GM21723 (cell line): ENCODE measurements at regions not wholly inside any gene's neighbourhood (a gene's known extent, or its start where the extent isn't known, plus 50 kb on each side); places are given as distances from the start of the nearest gene placed in this dataset.
A peak's percentile ranks its signal among the peaks of the same experiment; 100 is the strongest.

ENCODE experiments used
- ATAC-seq: cut with Tn5 transposase; IDR thresholded peaks from one replicate; pipeline ENCODE4 v1.9.1; 2021; ENCODE audit warnings: mild to moderate bottlenecking, moderate library complexity; ENCODE audit not compliant: unreplicated experiment

- no peak for ATAC-seq
Observed at GRCh38 chr5:155394727-155395126, 381.2 kb downstream of the KIF4B start.

DNA sequence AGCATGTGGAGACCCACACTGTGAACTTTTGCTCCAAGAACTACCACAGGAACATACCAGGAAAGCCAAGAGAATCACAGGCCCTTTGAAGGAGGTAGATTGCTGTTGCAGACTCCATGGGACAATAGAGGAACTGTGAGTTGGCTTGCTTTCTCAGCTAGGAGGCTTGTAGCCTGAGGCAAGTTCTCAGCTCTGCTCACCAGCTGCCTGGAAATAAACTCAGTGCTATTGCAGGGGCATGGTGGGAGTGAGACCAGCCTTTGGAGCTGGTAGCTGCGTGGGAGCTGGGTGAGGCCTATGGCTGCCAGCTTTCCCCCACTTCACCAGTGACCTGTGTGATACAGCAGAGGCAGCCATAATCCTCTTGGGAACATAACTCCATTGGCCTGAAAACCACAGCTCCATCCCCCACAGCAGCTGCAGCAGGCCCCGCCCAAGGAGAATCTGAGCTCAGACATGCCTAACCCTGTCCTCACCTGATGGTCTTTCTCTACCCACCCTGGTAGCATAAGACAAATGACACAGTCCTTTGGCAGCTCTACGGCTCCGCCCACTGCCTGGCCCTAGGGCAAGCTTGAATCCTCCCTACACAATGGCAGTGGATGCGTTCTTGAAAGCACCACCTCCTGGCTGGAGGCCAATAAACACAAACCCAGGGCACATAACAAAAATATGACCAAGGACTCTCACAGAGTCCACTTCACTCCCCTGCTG lies 389.5 kb downstream of the KIF4B start:
- ATAC-seq: no peak

GRCh38 chr5:155406815-155407214 lies 393.3 kb downstream of the KIF4B start:
- ATAC-seq: peak; percentile 59

- ATAC-seq: no peak
Observed at GRCh38 chr5:155408465-155408864, 394.9 kb downstream of the KIF4B start.

DNA sequence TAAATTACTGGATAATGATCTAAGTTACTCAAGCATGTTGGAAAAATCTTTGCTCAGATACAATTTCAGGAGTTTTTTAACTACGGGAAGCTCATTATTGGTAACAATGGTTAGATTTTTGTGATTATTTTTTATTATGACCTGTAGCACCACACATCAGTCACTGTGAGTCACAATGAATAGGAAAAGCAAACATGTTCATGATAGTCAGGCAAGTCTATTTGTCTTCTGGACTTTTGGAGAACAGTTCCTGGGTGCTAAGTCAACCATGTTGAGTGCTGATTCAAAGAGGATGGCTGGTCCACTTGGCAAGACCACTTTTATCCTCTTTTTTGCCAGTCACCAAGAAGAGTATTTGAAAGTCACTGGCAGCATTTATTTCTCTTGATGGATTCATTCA lies 403.2 kb downstream of the KIF4B start:
- no peak for ATAC-seq

DNA sequence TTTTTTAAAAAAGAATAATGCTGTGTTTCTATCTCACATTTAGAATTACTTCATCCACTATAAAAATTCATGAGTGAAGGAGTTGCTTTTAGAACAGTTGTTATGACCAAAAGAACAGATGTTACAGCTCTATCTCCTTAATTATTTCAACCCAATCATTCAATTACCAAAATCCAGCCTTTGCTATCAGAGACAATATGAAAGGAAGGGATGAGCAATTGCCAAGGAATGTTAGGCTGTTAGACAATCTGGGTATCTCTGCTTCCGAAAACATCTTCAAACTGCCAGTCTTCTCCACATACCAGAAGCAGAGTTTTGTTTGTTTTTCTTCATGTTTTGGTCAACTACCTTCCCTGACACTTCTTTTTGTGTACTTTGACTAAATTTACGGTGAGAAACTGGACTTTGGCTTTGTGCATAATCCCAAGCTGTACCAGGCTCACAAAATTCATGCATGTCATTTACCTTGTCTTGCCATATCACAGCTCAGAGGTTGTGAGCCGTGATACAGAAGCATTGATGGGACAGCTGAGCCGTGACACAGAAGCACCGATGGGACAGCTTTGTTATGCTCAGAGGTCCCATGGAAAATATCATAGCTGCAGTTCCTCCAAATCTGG lies 405.5 kb downstream of the KIF4B start:
- ATAC-seq: no peak

- ATAC-seq: no peak
Observed at GRCh38 chr5:155430192-155430591, 416.6 kb downstream of the KIF4B start.

- ATAC-seq: no peak
Observed at GRCh38 chr5:155434267-155434666, 420.7 kb downstream of the KIF4B start.

DNA sequence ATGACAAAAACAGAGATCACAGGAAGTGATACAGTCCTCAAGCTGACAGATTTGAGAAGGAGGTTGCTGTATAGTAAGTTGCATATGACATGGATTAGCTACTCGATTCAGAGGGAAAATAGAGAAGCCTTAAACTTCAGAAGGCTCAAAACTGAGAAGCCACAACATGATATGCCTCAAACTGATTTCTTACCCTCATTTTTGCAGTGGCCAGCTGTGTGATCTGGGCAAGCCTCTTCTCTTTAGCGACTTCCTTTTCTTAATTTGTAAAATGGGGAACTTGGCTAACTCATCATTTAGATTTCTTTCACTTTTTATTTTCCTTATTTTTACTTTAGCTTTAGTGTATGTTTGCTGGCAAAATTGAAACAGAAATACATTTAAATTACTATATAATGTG lies 421.1 kb downstream of the KIF4B start:
- ATAC-seq: no peak

GRCh38 chr5:155441849-155442248 lies 428.3 kb downstream of the KIF4B start:
- no peak for ATAC-seq

- no peak for ATAC-seq
Observed at GRCh38 chr5:155451106-155451505, 437.6 kb downstream of the KIF4B start.

- no peak for ATAC-seq
Observed at GRCh38 chr5:155455791-155456514, 442.4 kb downstream of the KIF4B start.

DNA sequence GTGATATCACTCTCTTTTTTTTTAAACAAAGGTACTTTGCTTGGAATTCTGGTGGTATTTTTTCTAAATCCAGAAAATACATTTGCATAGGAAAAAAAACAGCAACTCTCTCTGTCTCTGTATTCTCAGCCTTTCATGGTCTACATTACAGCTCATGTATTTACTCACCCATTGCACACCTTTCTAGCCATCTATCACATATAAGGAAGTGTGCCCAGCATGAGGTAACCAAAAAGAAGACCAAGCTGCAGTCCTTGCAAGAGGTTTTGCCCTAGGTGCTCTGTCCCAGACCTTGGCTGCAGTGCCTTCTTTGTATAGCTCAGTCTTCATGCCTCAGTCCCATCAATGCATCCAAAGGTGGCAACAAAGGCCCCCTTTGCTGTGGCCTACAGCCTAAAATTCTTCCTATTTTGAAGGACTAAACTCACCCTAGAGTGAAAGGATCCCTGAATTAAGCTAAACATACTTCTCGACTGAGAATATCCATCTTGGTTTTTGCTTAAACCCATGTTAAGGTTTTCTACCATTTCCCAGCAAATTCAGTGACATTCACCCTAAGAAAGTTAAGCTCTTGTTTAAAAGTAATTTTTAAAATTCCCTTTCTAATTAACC lies 446.4 kb downstream of the KIF4B start:
- no peak for ATAC-seq

GRCh38 chr5:155460501-155460931 lies 447.0 kb downstream of the KIF4B start:
- no peak for ATAC-seq

DNA sequence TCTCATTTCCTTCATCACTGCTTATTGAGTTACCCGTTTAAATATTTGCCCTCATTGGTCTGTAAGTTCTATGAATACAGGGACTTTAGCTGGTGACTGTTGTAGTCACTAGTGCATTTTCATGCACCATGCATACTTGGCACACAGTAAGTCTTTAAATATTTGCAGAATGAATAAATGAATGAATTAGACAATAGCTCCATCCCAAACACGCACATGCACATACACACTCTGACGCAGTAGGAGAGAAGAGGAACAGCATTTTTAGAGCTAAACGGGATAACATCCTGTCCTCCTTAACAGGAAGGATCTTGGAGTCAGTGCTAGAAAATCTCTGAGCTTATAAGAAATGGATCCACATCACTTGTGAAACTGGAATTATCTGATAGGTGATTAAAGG lies 447.7 kb downstream of the KIF4B start:
- no peak for ATAC-seq

DNA sequence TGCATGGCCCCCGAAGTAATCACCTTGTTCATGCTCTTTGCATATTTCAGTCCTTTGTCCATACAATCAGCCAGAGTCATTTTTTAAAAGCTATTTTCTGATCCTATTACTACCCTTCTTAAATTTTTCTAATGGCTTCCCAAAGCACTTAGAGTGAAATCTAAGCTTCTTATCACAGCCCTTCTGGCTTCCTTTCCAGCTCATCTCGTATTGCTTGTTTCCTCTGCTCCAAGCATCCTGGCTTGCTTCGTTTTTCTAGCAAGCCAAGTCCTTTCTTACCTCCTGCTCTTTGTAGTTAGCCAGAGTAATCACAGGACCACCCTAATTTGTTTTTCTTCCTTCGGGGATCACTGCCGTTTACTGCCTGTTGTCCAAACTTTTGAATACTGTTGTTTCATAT lies 453.3 kb downstream of the KIF4B start:
- no peak for ATAC-seq

GRCh38 chr5:155471027-155471426 lies 457.5 kb downstream of the KIF4B start:
- ATAC-seq: no peak

DNA sequence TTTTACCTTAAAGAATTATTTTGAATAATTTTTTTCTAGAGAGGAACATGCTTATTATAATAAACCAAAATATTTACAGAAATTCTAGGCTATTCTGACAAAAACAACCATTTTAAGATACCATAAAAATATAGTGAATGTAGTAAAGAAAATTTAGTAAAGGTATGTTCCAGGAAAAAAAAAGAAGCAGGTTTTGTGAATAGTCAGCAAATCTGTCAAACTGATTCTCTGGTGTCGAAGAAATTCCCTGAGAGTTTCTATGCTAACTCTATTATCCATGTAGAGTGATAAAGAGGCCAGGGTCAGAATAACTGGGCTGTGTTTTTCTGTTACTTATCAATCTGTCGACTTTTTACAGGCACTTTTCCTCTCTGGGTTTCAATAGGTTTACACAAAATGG lies 459.2 kb downstream of the KIF4B start:
- ATAC-seq: no peak

DNA sequence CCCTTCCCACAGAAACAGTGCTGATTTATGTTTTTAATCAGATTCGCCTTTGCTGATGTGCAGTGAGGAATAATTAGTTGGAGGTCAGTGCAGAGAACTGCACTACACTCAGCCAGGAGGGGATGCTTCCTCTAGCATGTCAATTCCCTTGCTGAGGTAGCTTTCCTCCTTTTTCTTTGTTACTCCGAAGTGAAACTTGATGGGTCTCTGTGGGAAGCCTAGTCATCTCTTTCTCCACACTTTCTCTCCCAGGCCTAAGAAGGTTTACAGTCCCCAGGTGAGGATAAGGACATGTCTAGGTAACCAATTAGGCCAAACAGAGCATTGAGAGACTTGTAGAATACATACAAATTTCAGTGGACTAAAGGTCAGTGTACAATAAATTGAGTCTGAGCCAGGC lies 461.8 kb downstream of the KIF4B start:
- ATAC-seq: no peak

GRCh38 chr5:155480731-155481131 lies 467.2 kb downstream of the KIF4B start:
- ATAC-seq: no peak

GRCh38 chr5:155481182-155481581 lies 467.6 kb downstream of the KIF4B start:
- no peak for ATAC-seq

DNA sequence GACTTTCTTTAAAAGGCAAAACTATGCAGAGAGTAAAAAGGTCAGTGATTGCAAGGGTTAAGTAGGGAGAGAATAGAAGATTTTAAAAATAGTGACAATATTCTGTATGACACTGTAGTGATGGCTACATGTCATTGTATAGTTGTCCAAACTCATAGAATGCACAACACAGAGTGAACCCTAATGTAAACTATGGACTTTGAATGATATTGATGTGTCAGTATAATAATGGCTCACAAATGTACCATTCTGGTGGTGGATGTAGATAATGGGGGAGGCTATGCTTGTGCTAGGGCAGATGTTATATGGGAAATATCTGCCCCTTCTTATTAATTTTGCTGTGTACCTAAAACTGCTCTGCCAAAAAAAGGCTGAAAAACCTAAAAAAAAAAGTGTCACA lies 468.9 kb downstream of the KIF4B start:
- ATAC-seq: no peak
